Activated naive CD4-positive, alpha-beta T cell treated with anti-CD3 and anti-CD28 coated beads for 36 hours (primary cell): ENCODE measurements at regions not wholly inside any gene's neighbourhood (a gene's known extent, or its start where the extent isn't known, plus 50 kb on each side); places are given as distances from the start of the nearest gene placed in this dataset.
"Not testable (repeated sequence)": the region's sequence is repeated elsewhere in the genome, so short reads cannot be mapped to it uniquely, and the experiment has no call there.

ENCODE experiments used
- CTCF ChIA-PET: fragments of 350-600 bp; sonication (Branson Sonifier 250); formaldehyde crosslinking; loops from one replicate; lab custom pipeline; 2021; ENCODE audit warnings: antibody characterized with exemption; lab: Charles Lee
- DNase-seq: peaks from one replicate; pipeline ENCODE4 v3.0.0-alpha.2; 2020
- H3K27ac Mint-ChIP-seq: one replicate; pipeline ENCODE4 v1.8.0; 2021; ENCODE audit warnings: mild to moderate bottlenecking, mixed read lengths
- H3K27me3 Mint-ChIP-seq: one replicate; pipeline ENCODE4 v1.8.0; 2021; ENCODE audit warnings: low read depth, mixed read lengths
- H3K36me3 Mint-ChIP-seq: one replicate; pipeline ENCODE4 v1.8.0; 2021; ENCODE audit warnings: low read depth, mixed read lengths
- H3K4me1 Mint-ChIP-seq: one replicate; pipeline ENCODE4 v1.8.0; 2021; ENCODE audit warnings: low read depth, mixed read lengths
- H3K4me3 Mint-ChIP-seq: one replicate; pipeline ENCODE4 v1.8.0; 2021; ENCODE audit warnings: mild to moderate bottlenecking, moderate library complexity, mixed read lengths
- H3K9me3 Mint-ChIP-seq: one replicate; pipeline ENCODE4 v1.8.0; 2021; ENCODE audit warnings: mixed read lengths
- intact Hi-C: fragments of 100-400 bp; cut with micrococcal nuclease; formaldehyde crosslinking; loops from one replicate; pipeline ENCODE4 v1.15.1; 2023

- no peak for DNase-seq
- H3K4me3 Mint-ChIP-seq, result no peak overlapping the region
- intact Hi-C loops, result no loop called here
- H3K9me3 Mint-ChIP-seq, result no peaks in the 10 kb centered on the region
- no peaks in the 10 kb centered on the region for H3K4me1 Mint-ChIP-seq
- H3K27me3 Mint-ChIP-seq, result no peaks in the 10 kb centered on the region
- CTCF ChIA-PET, result interaction anchor here (1.3 kb wide), 1 partner anchor 10 kb away, joined by 3 read pairs; no protein-coding TSS in a partner anchor
- H3K27ac Mint-ChIP-seq, result no peak overlapping the region
- H3K36me3 Mint-ChIP-seq, result no peaks in the 10 kb centered on the region
Measured at GRCh38 chr12:131619736-131620506, 91.0 kb upstream of the SFSWAP start.

GRCh38 chr12:131620520-131620919, 90.4 kb upstream of the SFSWAP start:
- intact Hi-C loops, result no loop called here
- no peak overlapping the region for H3K4me3 Mint-ChIP-seq
- no peaks in the 10 kb centered on the region for H3K27me3 Mint-ChIP-seq

GRCh38 chr12:131620946-131621681, 89.8 kb upstream of the SFSWAP start:
- Mint-ChIP-seq H3K27me3 (no peaks in the 10 kb centered on the region), H3K36me3 (no peaks in the 10 kb centered on the region), H3K4me1 (no peaks in the 10 kb centered on the region), H3K9me3 (peaks cover under 1% of the 10 kb centered on the region), H3K27ac (no peak overlapping the region), H3K4me3 (no peak overlapping the region)
- CTCF ChIA-PET, result no interaction called here
- DNase-seq, result no peak
- intact Hi-C loops, result no loop called here

More at GRCh38 chr12:131620520-131620919, 90.4 kb upstream of the SFSWAP start:
- H3K9me3 Mint-ChIP-seq, result no peaks in the 10 kb centered on the region
- DNase-seq, result no peak
- no peaks in the 10 kb centered on the region for H3K36me3 Mint-ChIP-seq
- CTCF ChIA-PET, result interaction anchor here (1.3 kb wide), 1 partner anchor 11 kb away, joined by 3 read pairs; no protein-coding TSS in a partner anchor
- H3K4me1 Mint-ChIP-seq, result no peaks in the 10 kb centered on the region
- no peak overlapping the region for H3K27ac Mint-ChIP-seq

GRCh38 chr12:131621701-131622421, 89.0 kb upstream of the SFSWAP start:
- CTCF ChIA-PET, result no interaction called here
- DNase-seq, result no peak
- H3K27me3 Mint-ChIP-seq, result no peaks in the 10 kb centered on the region
- no peaks in the 10 kb centered on the region for H3K4me1 Mint-ChIP-seq
- H3K36me3 Mint-ChIP-seq, result no peaks in the 10 kb centered on the region
- peaks cover 1% of the 10 kb centered on the region for H3K9me3 Mint-ChIP-seq
- no peak overlapping the region for H3K27ac Mint-ChIP-seq
- intact Hi-C loops, result no loop called here
- no peak overlapping the region for H3K4me3 Mint-ChIP-seq

- no peak overlapping the region for H3K4me3 Mint-ChIP-seq
- no peaks in the 10 kb centered on the region for H3K4me1 Mint-ChIP-seq
- CTCF ChIA-PET, result no interaction called here
- no peak overlapping the region for H3K27ac Mint-ChIP-seq
- H3K36me3 Mint-ChIP-seq, result no peaks in the 10 kb centered on the region
- DNase-seq, result no peak
- H3K9me3 Mint-ChIP-seq, result peaks cover 1% of the 10 kb centered on the region
- intact Hi-C loops, result no loop called here
- H3K27me3 Mint-ChIP-seq, result no peaks in the 10 kb centered on the region
Measured at GRCh38 chr12:131622422-131622955, 88.4 kb upstream of the SFSWAP start.

GRCh38 chr12:131623404-131624368, 87.2 kb upstream of the SFSWAP start:
- H3K36me3 Mint-ChIP-seq, H3K9me3 Mint-ChIP-seq, intact Hi-C loops, H3K27me3 Mint-ChIP-seq, DNase-seq, CTCF ChIA-PET, H3K4me1 Mint-ChIP-seq, H3K4me3 Mint-ChIP-seq, H3K27ac Mint-ChIP-seq: not testable (repeated sequence)

- intact Hi-C loops, H3K4me1 Mint-ChIP-seq, CTCF ChIA-PET, H3K9me3 Mint-ChIP-seq, H3K36me3 Mint-ChIP-seq, H3K4me3 Mint-ChIP-seq, H3K27me3 Mint-ChIP-seq, DNase-seq, H3K27ac Mint-ChIP-seq: not testable (repeated sequence)
Measured at GRCh38 chr12:131624369-131624739, 86.5 kb upstream of the SFSWAP start.

- H3K9me3 Mint-ChIP-seq, H3K27me3 Mint-ChIP-seq, H3K4me1 Mint-ChIP-seq, CTCF ChIA-PET, H3K4me3 Mint-ChIP-seq, H3K27ac Mint-ChIP-seq, H3K36me3 Mint-ChIP-seq, intact Hi-C loops, DNase-seq: not testable (repeated sequence)
Measured at GRCh38 chr12:131624756-131625501, 86.0 kb upstream of the SFSWAP start.

GRCh38 chr12:131625966-131626722, 84.7 kb upstream of the SFSWAP start:
- CTCF ChIA-PET, intact Hi-C loops, H3K36me3 Mint-ChIP-seq, H3K27ac Mint-ChIP-seq, H3K4me3 Mint-ChIP-seq, H3K4me1 Mint-ChIP-seq, H3K27me3 Mint-ChIP-seq, H3K9me3 Mint-ChIP-seq, DNase-seq: not testable (repeated sequence)

GRCh38 chr12:131627151-131628022, 83.5 kb upstream of the SFSWAP start:
- H3K9me3 Mint-ChIP-seq, H3K36me3 Mint-ChIP-seq, intact Hi-C loops, H3K4me3 Mint-ChIP-seq, H3K4me1 Mint-ChIP-seq, CTCF ChIA-PET, H3K27me3 Mint-ChIP-seq, H3K27ac Mint-ChIP-seq: not testable (repeated sequence)
- peak; percentile 46 for DNase-seq
